Left lung (tissue), 4 donors: ENCODE measurements at regions not wholly inside any gene's neighbourhood (a gene's known extent, or its start where the extent isn't known, plus 50 kb on each side); places are given as distances from the start of the nearest gene placed in this dataset.
A peak's percentile ranks its signal among the peaks of the same experiment; 100 is the strongest.

ENCODE experiments used
- ATAC-seq: fragments of 200-7000 bp; cut with Tn5 transposase; one replicate; pipeline ENCODE4 v1.9.1; 2020; ENCODE audit warnings: moderate library complexity
- DNase-seq, 4 donors: peaks; one replicate each; pipeline ENCODE4 v3.0.0-alpha.2; 2013 to 2020
- H3K27ac ChIP-seq, 2 donors: fragments of 200-600 bp; sonication (generic) in 1 of 2; one replicate each; pipeline versions ENCODE4 v1.5.0 to v1.8.0; 2020 to 2021
- H3K27me3 ChIP-seq, 2 donors: fragments of 200-600 bp; sonication (generic) in 1 of 2; one replicate each; pipeline versions ENCODE4 v1.5.0 to v1.8.0; 2020 to 2021
- H3K36me3 ChIP-seq, 2 donors: fragments of 200-600 bp; sonication (generic) in 1 of 2; one replicate each; pipeline versions ENCODE4 v1.5.0 to v1.8.0; 2020 to 2021
- H3K4me1 ChIP-seq, 2 donors: fragments of 200-600 bp; one replicate each; pipeline ENCODE4 v1.8.0; 2021
- H3K4me3 ChIP-seq, 2 donors: fragments of 200-600 bp; sonication (generic) in 1 of 2; one replicate each; pipeline versions ENCODE4 v1.5.0 to v1.8.0; 2020 to 2021; ENCODE audit warnings: mild to moderate bottlenecking in 1 of 2
- H3K9me3 ChIP-seq, 2 donors: fragments of 200-600 bp; sonication (generic) in 1 of 2; one replicate each; pipeline versions ENCODE4 v1.5.0 to v1.8.0; 2020 to 2021
- intact Hi-C, 2 donors: fragments of 100-400 bp; cut with DNase I; formaldehyde crosslinking; loops; one replicate each; pipeline versions ENCODE4 v1.11.2 to v1.14.2; 2022
- TF ChIP-seq, protein P1 (sequence below), 2 donors: fragments of 200-600 bp; sonication (generic) in 1 of 2; IDR thresholded peaks; one replicate each; pipeline versions ENCODE4 v1.5.0 to v1.8.0; 2021; ENCODE audit warnings: antibody characterized with exemption in 2 of 2
- donor health status: DM: no; HTN: yes; CAD: no.
- donor health status: DM: no; HTN: no; CAD: no.

DNA sequence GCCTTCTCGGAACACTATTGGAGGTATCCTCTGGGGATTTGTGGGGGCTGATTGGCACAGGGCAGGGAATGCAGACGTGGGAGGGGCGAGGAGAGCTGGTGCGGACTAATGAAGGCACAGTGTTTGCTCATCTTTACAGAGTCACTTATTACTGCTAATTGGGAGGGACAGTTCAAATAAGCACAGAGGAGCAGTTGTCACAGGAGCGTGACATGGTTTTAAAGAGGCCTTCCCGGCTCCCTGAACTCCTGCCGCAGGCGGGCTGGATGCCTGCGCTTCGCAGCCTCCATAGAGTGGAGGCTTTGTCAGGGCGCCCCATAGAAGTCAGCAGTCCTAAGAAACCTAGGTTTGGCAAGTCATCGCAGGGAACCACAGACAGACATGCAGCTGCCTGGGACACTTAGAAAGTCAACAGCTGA is 149.6 kb downstream of the LINC00237 start:
- no peak for DNase-seq

GRCh38 chr20:20955892-20956291 is 150.3 kb downstream of the LINC00237 start:
- no peak overlapping the region for H3K27ac ChIP-seq
- DNase-seq: no peak
- no peak for ATAC-seq
- no peaks in the 10 kb centered on the region for H3K9me3 ChIP-seq
- TF ChIP-seq, protein P1, sequence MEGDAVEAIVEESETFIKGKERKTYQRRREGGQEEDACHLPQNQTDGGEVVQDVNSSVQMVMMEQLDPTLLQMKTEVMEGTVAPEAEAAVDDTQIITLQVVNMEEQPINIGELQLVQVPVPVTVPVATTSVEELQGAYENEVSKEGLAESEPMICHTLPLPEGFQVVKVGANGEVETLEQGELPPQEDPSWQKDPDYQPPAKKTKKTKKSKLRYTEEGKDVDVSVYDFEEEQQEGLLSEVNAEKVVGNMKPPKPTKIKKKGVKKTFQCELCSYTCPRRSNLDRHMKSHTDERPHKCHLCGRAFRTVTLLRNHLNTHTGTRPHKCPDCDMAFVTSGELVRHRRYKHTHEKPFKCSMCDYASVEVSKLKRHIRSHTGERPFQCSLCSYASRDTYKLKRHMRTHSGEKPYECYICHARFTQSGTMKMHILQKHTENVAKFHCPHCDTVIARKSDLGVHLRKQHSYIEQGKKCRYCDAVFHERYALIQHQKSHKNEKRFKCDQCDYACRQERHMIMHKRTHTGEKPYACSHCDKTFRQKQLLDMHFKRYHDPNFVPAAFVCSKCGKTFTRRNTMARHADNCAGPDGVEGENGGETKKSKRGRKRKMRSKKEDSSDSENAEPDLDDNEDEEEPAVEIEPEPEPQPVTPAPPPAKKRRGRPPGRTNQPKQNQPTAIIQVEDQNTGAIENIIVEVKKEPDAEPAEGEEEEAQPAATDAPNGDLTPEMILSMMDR (IDR thresholded peaks at IDR 0.05): no peak
- H3K4me3 ChIP-seq: no peak overlapping the region
- H3K4me1 ChIP-seq: no peaks in the 10 kb centered on the region
- intact Hi-C loops: no loop called here
- H3K36me3 ChIP-seq: no peaks in the 10 kb centered on the region
- peaks cover 0 to 42% of the 10 kb centered on the region in 2 donors for H3K27me3 ChIP-seq

More for the DNA sequence above, 149.6 kb downstream of the LINC00237 start:
- intact Hi-C loops: no loop called here
- H3K4me1 ChIP-seq: no peaks in the 10 kb centered on the region
- TF ChIP-seq, protein P1 (IDR thresholded peaks at IDR 0.05): no peak
- H3K9me3 ChIP-seq: no peaks in the 10 kb centered on the region
- H3K36me3 ChIP-seq: no peaks in the 10 kb centered on the region
- no peak overlapping the region for H3K4me3 ChIP-seq
- no peak overlapping the region for H3K27ac ChIP-seq
- ATAC-seq: no peak
- H3K27me3 ChIP-seq: peaks cover 0 to 42% of the 10 kb centered on the region in 2 donors

DNA sequence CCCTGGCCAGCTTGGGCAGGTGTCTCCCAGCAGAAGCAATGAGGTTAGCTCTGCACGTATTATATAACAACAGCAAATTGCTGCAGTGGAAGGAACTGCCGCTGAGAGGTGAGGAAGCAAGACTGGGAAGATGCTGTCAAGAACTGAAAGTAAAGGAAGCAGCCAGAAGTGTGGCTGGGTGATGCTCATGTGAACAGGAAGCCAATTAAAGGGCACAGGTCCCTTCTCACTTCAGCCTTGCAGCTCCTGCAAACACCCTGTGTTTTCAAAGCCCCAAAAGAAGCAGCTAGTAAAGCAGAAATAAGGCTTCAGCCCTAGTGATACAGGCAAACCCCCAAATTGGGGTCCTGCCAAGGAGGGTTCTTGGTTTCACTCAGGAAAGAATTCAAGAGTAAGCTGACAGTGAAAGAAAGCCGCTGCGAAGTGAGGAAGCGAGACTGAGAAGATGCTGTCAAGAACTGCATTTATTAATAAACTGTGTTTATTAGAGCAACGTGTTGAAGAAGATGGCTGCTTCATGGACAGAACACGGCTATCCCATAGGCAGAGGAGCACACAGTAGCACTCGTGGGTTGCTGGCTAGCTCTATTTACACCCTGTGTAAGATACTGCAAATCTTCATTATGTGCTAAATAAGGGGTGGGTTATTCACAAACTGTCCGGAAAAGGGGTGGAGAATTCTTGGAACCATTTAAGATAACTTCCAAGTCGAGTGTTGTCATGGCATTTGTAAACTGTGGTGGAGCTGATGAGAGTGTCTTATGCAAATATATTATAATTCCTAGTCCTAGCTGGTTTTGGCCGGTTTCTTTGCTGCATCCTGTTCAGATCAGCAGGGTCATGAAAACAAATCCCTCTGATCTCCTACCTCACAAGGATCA is 152.2 kb downstream of the LINC00237 start:
- DNase-seq: peak in 2 of 4 donors; percentile 56 to 59
- Histone ChIP-seq H3K4me3 (no peak overlapping the region), H3K27me3 (peaks cover 0 to 36% of the 10 kb centered on the region in 2 donors), H3K4me1 (no peaks in the 10 kb centered on the region), H3K27ac (no peak overlapping the region), H3K9me3 (no peaks in the 10 kb centered on the region), H3K36me3 (no peaks in the 10 kb centered on the region)
- TF ChIP-seq, protein P1 (IDR thresholded peaks at IDR 0.05): no peak
- intact Hi-C loops: no loop called here
- ATAC-seq: no peak

- ATAC-seq: no peak
- Histone ChIP-seq H3K36me3 (no peaks in the 10 kb centered on the region), H3K9me3 (peaks cover 0 to 11% of the 10 kb centered on the region in 2 donors), H3K4me3 (no peak overlapping the region), H3K27ac (no peak overlapping the region), H3K27me3 (peaks cover 0 to 8% of the 10 kb centered on the region in 2 donors), H3K4me1 (no peaks in the 10 kb centered on the region)
- TF ChIP-seq, protein P1 (IDR thresholded peaks at IDR 0.05): no peak
- intact Hi-C loops: no loop called here
- no peak for DNase-seq
Measured at GRCh38 chr20:20950620-20951019, 155.5 kb downstream of the LINC00237 start.

DNA sequence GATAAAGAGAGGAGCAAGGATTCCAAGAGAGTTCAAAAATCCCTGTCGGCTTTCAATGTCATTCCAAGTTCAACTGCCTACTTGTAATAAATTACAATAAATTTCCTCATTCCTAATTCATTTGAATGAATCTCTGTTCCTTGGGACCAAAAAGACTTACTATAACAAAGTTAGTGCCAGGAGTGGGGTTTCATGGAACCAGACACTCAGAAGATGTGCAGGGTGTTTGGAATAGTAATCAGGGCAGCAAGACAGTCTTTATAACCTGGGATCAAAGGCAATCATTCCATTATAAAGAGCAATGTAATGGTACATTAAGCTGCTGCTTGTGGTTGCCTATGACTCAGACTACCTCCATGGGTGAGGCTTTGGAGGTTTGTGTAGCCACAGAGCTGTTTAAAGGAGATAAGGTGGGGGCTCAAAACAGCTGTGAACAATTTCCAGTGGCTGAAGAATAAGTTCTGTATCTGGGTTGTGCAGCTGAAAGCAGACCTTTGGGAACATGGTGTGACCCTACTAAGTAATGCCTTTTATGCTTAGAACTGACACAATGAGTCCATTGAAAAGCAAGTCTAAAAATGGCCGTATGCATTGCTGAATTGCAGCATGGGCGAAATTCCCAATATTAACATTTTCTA is 159.9 kb downstream of the LINC00237 start:
- Histone ChIP-seq H3K27ac (no peak overlapping the region), H3K4me3 (no peak overlapping the region), H3K9me3 (peaks cover 0 to 15% of the 10 kb centered on the region in 2 donors), H3K27me3 (peaks cover 0 to 15% of the 10 kb centered on the region in 2 donors), H3K4me1 (no peaks in the 10 kb centered on the region), H3K36me3 (no peaks in the 10 kb centered on the region)
- intact Hi-C loops: no loop called here
- TF ChIP-seq, protein P1 (IDR thresholded peaks at IDR 0.05): no peak
- no peak for ATAC-seq
- DNase-seq: no peak
